ENCODE measurements at regions not wholly inside any gene's neighbourhood (a gene's known extent, or its start where the extent isn't known, plus 50 kb on each side); places are given as distances from the start of the nearest gene placed in this dataset.

DNA sequence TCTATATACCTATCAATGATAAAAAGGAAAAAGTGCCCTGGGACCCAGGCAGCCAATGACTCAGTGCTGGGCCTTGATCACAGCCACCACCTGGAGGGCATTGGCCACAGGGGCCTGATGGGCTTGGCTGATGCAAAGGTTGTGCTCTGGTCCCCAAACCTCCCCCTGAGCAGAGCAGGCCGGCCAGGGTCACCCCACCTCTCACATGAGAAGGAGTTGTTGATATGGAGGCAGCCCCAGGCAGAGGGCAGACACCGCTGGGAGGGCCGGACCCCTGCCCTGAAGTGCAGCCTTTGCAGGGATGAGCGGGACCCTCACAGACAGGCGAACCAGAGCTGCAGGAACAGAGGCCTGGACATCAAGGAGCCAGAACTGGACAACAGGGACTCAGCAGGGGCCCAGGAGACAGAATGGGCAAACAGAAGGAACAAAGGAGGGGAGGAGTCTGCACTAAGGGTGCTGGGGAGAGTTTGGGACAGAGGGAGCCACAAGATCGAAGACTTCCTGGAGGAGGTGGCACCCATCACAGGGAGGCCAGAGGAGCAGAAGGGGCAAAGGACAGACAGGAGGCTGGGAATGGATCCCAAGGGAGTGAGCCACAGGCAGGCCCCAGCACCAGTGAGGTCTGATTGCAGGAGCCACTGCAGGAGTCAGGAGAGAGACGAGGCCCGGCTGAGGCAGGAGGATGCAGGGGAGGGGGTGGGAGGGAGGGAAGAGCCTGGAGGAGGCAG, 105.0 kb downstream of the TNFAIP2 start:
- Histone ChIP-seq H3K27ac (no peak overlapping the region), H3K36me3 (no peaks in the 10 kb centered on the region), H3K9me3 (no peaks in the 10 kb centered on the region), H3K4me3 (no peak overlapping the region), H3K27me3 (peaks cover 7 to 12% (median 8%) of the 10 kb centered on the region in 3 donors), H3K4me1 (no peaks in the 10 kb centered on the region)
- ATAC-seq = no peak
- intact Hi-C loops (cut with DNase I; ENCODE audit: low total_unique reads) (no loop called here), in situ Hi-C loops (cut with MboI; ENCODE audit: low sequenced_read_pairs in 4 of 4) (no loop called here)
- TF ChIP-seq POLR2A (IDR thresholded peaks at IDR 0.05) = no peak
- TF ChIP-seq CTCF (IDR thresholded peaks at IDR 0.05 in 4 of 5, conservative IDR thresholded peaks at IDR 0.05 in 1 of 5) = no peak
- DNase-seq = no peak

- ATAC-seq (no peak), DNase-seq (no peak)
- no peak overlapping the region for H3K4me3 ChIP-seq
- TF ChIP-seq CTCF (IDR thresholded peaks at IDR 0.05 in 4 of 5, conservative IDR thresholded peaks at IDR 0.05 in 1 of 5) = no peak
- TF ChIP-seq POLR2A (IDR thresholded peaks at IDR 0.05) = no peak
- no peaks in the 10 kb centered on the region for H3K36me3 ChIP-seq
- in situ Hi-C loops (cut with MboI; ENCODE audit: low sequenced_read_pairs in 4 of 4) = no loop called here
- no peaks in the 10 kb centered on the region for H3K4me1 ChIP-seq
- no peaks in the 10 kb centered on the region for H3K9me3 ChIP-seq
- intact Hi-C loops (cut with DNase I; ENCODE audit: low total_unique reads) = no loop called here
- no peak overlapping the region for H3K27ac ChIP-seq
- peaks cover 7 to 12% (median 8%) of the 10 kb centered on the region in 3 donors for H3K27me3 ChIP-seq
Measured at GRCh38 chr14:103228866-103229265, 105.2 kb upstream of the EIF5 start.

- no peak for ATAC-seq
Measured at GRCh38 chr14:103230021-103230420, 104.0 kb upstream of the EIF5 start.

DNA sequence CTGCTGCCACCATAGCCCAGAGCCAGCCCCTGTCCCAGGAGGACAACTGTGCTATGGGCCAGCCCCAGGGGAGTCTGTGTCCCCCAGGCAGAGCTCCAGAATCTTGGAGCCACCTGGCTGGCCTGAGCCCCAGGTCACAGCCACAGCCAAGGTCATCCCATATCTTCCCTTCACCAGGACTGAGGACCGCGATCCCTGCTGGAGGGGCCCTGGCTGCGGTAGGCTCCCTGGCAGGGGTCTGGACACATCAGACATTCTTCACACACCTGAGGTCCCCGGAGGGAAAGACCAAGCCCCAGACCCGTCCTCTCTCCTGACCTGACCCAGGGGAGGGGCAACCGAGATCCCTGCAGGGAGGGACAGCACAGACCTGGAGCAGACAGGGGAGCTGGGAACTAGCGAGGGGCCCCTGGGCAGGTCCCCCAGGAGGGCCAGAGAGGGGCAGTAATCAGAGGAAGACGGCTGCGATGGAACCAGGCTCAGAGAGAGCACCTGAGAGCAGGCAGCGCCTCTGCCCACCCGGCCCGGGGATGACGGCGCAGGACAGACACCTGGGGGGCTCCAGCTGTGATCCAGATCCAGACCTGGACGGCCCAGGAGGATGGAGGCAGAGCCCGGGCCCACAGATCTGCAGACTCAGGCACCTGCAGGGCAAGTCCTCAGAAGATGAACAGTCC, 103.2 kb upstream of the EIF5 start:
- Histone ChIP-seq H3K4me1 (no peaks in the 10 kb centered on the region), H3K4me3 (no peak overlapping the region), H3K9me3 (no peaks in the 10 kb centered on the region), H3K27ac (no peak overlapping the region), H3K36me3 (no peaks in the 10 kb centered on the region), H3K27me3 (peaks cover 3 to 4% (median 3%) of the 10 kb centered on the region in 3 donors)
- no peak for TF ChIP-seq CTCF (IDR thresholded peaks at IDR 0.05 in 4 of 5, conservative IDR thresholded peaks at IDR 0.05 in 1 of 5)
- no peak for TF ChIP-seq POLR2A (IDR thresholded peaks at IDR 0.05)
- intact Hi-C loops (cut with DNase I; ENCODE audit: low total_unique reads) (no loop called here), in situ Hi-C loops (cut with MboI; ENCODE audit: low sequenced_read_pairs in 4 of 4) (no loop called here)
- no peak for DNase-seq
- ATAC-seq = no peak

More at GRCh38 chr14:103230021-103230420, 104.0 kb upstream of the EIF5 start:
- H3K9me3 ChIP-seq = no peaks in the 10 kb centered on the region
- intact Hi-C loops (cut with DNase I; ENCODE audit: low total_unique reads) = no loop called here
- no peak for DNase-seq
- H3K4me1 ChIP-seq = no peaks in the 10 kb centered on the region
- H3K27ac ChIP-seq = no peak overlapping the region
- in situ Hi-C loops (cut with MboI; ENCODE audit: low sequenced_read_pairs in 4 of 4) = no loop called here
- H3K27me3 ChIP-seq = peaks cover 4 to 11% (median 5%) of the 10 kb centered on the region in 3 donors
- no peaks in the 10 kb centered on the region for H3K36me3 ChIP-seq
- no peak overlapping the region for H3K4me3 ChIP-seq
- no peak for TF ChIP-seq CTCF (IDR thresholded peaks at IDR 0.05 in 4 of 5, conservative IDR thresholded peaks at IDR 0.05 in 1 of 5)
- no peak for TF ChIP-seq POLR2A (IDR thresholded peaks at IDR 0.05)
